T-helper 1 cell treated with Interleukin-12 subunit alpha and Interleukin-12 subunit beta and Interleukin-4 antibody, amounts not matched to agents 30 ng/mL and 1 ng/mL, for 36 hours (primary cell): ENCODE measurements at regions not wholly inside any gene's neighbourhood (a gene's known extent, or its start where the extent isn't known, plus 50 kb on each side); places are given as distances from the start of the nearest gene placed in this dataset.

Experiments
- intact Hi-C: fragments of 100-400 bp; cut with micrococcal nuclease; formaldehyde crosslinking; loops from one replicate; pipeline ENCODE4 v1.15.1; 2024

GRCh38 chr3:182246870-182247269 is 535.1 kb downstream of the SOX2 start:
- intact Hi-C loops = no loop called here

GRCh38 chr3:182248349-182248880 is 536.7 kb downstream of the SOX2 start:
- intact Hi-C loops = loop anchor here (1.0 kb wide), 1 partner anchor 435 kb away; no protein-coding TSS in a partner anchor

DNA sequence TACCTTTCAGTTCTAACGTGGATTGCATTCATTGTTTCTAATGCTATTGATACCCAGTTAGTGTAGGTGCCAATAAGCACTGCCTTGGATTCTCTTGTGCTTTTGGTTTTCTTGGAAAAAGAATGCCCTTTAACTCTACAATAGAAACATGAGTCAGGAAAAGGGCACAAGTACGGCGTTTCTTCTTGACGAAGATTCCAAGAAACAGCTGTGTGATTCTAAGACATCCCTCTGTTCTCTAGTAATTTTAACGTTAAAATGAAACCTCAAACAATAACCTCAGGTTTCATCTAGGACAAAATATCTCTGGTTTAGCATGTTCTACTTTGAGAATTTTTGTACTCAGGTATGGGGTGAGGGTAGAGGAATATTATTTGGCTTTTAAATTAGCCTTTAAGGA is 540.5 kb upstream of the ATP11B start:
- intact Hi-C loops = no loop called here

- intact Hi-C loops = no loop called here
Observed at GRCh38 chr3:182255158-182255557, 538.1 kb upstream of the ATP11B start.

- intact Hi-C loops = no loop called here
Observed at GRCh38 chr3:182257361-182257760, 535.9 kb upstream of the ATP11B start.

GRCh38 chr3:182258538-182259177 is 534.6 kb upstream of the ATP11B start:
- intact Hi-C loops = loop anchor here (1.0 kb wide), 1 partner anchor 549 kb away; no protein-coding TSS in a partner anchor

DNA sequence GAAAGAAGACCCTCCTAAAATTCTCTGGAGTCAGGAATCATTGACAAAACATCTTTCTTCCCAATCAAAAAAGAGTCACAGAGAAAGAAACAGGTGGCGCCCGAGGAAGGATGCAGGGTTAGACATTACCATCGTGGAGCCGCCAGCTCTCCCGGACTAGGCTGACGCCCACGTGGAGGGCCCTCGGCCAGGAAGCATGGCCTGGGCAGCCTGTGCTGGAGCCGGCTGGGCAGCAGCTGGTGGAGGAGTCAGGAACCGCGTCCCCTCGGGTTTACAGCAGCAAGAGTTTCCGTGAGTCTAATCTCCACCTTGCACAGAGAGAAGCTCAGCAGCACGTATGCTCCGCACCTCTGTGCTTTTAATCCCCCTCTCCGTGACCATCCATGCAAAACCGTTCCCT is 533.7 kb upstream of the ATP11B start:
- intact Hi-C loops = no loop called here

DNA sequence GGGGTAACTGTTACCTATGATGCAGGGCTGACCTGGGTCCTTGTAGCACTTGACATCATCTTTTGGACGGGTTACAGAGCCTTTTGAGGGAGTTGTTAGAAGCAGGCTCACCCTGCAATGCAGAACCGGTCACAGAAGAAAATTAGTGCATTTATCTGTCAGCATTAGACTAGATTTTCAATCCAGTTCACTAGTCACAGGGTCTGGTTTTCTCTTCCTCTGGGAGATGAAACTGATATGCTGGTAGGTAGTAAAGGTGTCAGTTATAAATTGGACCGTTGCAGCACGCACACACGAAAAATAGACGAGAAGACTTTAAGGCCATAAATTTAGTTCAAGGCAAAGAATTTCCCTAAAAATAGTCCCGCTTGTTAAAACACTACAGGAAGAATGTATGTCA is 532.3 kb upstream of the ATP11B start:
- intact Hi-C loops = no loop called here

GRCh38 chr3:182268711-182269110 is 524.6 kb upstream of the ATP11B start:
- intact Hi-C loops = no loop called here

DNA sequence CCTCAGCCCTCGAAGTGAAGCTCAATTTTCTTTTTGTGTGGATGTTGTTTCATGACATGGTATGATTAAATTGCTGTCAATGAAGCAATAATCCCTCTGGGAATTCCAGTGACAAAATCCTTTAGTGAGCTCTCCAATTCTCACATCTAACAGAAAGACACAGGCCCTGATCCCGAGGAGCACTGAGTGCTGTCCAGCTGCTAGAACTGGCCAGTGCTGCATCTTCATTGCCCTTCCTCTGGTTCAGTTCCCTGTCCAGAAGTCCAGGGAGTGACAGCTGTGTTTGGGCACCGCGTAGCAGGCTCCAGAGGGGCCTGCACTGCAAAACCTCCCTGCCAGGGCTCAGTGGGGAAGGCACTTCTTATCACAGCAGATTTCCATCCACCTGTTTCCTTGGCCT is 516.8 kb upstream of the ATP11B start:
- intact Hi-C loops = no loop called here

DNA sequence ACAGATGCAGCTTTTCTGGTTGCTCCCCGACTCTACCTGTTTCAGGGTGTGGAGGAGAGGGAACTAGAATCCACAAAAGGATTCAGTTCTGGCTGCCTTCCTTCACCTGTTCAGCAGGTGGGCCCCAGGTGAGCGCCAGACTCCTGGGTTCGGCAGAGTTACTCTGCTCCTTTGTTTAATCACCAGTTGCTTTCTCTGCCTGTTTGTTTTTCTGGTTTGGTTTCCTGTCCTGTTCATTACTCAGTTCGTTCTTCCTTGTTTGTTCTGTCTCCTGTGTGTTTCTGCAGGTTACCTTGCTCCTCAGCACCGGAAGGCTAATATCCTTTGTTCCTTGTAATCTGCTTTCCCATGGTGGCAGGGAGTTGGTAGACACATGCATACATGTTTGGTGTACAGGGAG is 508.5 kb upstream of the ATP11B start:
- intact Hi-C loops = no loop called here

DNA sequence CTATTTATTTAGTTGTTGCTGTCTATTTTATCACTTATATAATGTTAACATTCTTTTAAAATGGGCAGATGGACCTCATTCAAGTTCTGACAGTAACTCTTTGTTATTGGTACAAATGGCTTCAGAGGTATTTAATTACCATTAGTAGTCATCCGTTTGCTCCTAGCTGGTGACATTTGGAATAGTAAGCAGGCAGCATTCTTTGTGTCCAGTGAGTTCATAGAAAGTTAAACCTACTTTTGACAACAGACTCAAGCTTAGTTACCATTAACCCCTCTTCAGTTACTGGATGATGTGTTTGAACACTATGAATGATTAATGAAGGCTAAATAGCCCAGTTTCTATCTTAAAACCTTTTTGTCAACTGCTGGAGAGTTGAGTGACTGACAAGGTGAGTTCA is 500.7 kb upstream of the ATP11B start:
- intact Hi-C loops = no loop called here

GRCh38 chr3:182294256-182294655 is 499.0 kb upstream of the ATP11B start:
- intact Hi-C loops = no loop called here

DNA sequence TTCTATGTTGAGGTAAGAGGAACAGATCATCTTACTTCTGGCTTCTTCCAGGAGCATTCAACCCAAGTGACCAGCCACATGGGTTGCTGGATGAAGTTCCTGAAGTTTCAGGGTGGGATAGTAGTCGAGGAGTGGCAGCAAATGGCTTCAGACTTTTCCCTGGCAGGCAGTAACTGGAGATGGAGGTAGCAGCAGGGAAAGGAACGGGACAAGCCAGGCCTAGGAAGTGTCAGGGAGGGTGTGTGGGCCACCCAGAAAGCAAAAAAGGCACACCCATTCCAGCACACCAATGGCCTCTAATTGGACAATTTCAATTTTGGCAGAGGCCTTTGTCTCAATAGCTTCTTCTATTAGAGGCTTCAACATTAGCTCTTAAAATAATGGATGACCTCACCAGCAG is 498.6 kb upstream of the ATP11B start:
- intact Hi-C loops = no loop called here

DNA sequence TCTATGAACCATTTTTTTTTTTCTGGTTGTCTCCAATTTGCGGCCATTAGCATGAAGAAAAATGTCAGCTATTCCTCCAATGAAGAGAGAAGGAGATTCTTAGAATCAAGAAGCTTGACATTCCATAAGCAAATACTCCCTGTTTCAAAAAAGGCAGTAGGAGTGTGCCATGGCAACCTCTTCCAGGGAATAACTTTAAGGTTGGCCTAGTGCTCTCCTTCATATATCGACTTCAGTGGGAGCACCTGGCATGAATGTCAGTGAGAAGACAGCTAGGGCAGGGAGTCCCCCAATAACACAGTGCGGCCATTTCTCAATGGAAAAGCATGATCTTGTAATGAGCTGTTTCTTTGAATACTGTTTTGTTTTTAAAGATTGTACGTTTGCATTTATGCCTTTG is 493.0 kb upstream of the ATP11B start:
- intact Hi-C loops = no loop called here

DNA sequence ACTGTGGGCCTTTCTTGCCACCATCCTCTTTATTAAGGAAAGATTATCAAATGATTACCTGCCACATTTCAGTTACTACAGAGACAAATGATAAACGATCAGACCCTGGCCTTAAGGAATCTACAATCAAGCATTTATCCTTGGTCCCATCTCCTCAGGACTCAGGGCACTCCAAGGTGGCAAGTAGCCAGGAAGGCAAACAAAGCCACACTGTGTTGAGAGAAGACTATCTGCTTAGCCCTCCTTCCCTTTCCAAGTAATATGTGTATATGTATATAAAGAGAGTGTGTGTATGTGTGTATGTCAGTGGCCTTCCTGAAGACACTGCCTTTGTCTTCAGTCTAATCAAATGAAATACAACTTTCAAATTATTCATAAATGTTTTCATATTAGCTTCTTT is 490.1 kb upstream of the ATP11B start:
- intact Hi-C loops = no loop called here

GRCh38 chr3:182305881-182306665 is 487.2 kb upstream of the ATP11B start:
- intact Hi-C loops = no loop called here

DNA sequence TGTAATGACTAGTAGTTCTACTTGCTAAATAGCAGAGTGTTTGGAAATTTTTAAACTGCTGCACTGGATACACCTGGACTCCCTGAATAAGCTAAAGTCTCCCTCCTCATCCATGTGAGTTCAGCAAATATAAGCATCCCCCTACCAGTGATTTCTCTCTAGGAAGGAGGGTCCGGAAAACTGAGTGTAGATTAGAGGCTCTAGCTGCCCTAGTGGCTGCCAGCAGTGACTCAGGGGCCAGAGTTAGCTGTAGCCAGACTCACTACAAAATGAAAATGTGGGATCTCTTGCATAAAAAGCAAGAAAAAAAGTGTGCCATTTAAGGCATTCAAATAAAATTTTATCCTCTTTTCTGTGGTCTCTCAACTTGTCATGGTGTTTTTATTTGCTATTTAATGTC is 485.0 kb upstream of the ATP11B start:
- intact Hi-C loops = no loop called here

GRCh38 chr3:182309120-182309519 is 484.2 kb upstream of the ATP11B start:
- intact Hi-C loops = no loop called here

DNA sequence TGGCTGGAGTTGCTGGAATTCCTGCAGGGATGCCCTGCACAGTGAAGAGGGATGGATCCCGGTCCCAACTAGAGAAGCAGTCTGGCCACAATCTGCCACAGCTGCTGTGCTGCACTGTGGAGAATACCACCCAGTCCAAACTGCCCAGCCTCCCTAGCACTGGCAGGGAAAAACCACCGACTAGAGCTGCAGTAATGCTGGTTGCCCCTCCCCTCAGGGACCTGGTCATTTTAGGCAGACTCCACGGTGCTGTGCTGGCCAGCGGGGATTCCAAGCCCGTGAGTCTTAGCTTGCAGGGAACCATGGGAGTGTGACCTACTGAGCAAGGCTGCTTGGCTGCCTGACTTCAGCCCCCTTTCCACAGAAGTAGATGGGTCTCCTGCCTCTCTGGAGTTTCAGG is 478.0 kb upstream of the ATP11B start:
- intact Hi-C loops = no loop called here

DNA sequence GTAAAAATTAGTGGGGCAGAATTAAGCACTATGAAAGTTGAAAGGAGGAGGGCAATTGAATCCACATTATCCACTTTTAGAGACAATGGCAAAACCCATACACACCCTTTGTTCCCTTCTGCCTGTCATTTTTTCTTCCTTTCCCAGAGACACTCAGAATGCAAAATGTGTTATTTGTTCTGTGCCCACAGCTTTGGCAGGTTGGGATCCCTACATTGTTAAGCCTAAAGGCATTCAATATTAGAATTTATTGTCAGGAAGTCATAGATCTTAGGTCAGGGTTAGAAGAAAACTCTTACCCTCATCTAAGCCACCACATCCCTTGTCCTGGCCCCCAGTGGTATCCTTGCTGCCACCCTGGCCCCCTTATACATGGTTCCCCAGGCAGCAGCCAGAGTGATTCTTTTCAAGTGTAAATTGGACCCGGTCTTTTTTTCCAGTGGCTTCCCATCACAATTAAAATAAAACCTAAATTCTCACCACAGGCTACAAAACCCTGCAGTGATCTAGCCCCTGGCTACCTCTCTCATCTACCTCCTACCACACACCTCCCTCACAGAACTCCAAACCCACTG is 470.1 kb upstream of the ATP11B start:
- intact Hi-C loops = no loop called here

DNA sequence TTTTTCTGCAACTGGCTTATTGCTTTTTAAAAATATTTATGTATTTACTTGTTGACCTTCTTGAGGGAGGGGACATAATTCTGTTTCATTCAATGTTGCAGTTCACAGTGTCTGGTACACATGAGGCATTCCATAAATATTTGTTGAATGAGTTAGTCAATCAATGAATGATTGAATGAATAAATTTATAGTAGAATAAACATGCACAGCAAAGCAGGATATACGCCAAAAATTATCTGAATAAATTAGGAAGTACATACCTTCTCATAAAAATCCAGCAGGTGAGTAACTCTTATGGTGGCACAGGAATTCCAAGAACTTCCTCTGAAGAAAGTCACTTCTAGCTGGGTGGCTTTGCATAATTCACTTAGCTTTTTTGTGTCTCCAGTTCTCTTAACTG is 469.4 kb upstream of the ATP11B start:
- intact Hi-C loops = no loop called here
